ENCODE measurements at regions not wholly inside any gene's neighbourhood (a gene's known extent, or its start where the extent isn't known, plus 50 kb on each side); places are given as distances from the start of the nearest gene placed in this dataset.
"Not testable (repeated sequence)": the region's sequence is repeated elsewhere in the genome, so short reads cannot be mapped to it uniquely, and the experiment has no call there.

DNA sequence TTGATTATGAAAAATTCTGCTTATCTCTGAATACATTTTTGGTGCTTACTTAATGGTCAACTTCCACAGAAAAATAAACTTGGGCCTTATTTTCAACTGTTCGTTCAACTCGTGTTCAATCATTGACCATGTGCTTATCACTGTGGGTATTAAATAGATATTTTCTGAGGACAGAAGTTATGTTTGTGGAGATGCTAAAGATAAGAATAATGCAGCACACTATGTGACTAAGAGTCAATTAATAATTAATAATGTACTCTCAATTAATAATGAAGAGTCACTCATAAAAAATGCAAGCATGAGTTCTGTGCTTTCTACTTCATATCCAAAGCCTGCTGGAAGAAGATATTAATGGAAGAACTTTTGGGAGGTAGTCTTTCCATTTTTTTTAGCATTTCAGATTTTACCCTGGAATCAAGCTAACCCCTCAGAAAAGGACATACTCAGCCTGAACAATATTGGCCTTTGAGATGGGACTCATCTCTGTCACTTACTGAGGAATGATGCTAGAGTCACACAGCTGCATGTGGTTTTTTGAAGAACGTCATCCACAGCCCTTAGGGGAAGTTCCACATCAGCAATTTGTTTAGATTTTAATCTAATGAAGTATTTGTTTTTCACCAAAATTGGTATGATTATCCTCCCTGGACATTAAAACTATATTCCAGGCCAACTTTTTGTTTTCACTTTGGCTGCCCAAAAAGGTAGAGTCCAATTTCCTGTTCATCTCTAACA, 191.9 kb upstream of the CRIM1 start:
- DNase-seq (ENCODE audit: low spot score), result no peak

DNA sequence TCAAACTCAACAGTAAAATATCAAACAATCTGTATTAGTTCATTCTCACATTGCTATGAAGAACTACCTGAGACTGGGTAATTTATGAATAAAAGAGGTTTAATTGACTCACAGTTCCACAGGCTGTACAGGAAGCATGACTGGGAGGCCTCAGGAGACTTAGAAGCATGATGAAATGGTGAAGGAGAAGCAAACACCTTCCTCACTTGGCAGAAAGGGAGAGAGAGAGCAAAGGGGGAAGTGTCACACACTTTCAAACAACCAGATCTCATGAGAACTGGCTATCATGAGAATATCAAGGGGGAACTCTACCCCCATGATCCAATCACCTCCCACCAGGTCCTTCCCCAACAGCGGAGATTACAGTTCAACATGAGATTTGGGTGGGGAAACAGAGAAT, 198.5 kb upstream of the CRIM1 start:
- DNase-seq (ENCODE audit: low spot score), result not testable (repeated sequence)

DNA sequence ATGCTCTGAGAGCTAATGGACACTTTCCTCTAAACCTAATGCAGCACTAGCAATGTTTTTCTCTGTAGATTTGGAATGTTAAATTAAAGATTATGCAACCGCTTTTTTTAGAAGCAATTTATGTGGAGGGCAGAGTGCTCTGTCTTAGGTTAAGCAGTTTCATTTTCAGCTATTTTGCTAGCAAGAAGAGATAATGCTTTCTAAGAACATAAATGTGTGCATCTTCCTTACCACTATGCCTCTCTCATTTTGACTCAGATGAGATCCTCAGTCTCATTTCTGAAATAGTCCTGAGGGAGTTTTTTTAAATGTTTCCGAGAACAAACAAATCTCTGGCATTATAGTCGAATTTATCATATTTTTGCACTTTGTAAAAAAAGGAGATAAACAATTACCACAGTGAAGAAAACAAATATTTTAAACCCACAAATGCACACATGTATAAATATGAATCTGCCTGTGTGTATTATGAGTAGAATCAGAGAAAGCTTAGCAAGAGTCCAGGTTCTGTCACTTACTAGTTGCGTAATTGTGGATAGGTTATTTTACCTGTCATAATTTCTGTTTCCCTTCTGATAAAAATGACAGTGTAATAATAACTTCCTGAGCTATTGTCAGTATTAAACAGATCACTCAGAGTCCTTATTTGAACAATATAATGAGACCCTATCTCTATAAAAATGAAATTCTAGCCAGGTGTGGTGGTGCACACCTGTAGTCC, 207.7 kb upstream of the CRIM1 start:
- DNase-seq (ENCODE audit: low spot score), result no peak

DNA sequence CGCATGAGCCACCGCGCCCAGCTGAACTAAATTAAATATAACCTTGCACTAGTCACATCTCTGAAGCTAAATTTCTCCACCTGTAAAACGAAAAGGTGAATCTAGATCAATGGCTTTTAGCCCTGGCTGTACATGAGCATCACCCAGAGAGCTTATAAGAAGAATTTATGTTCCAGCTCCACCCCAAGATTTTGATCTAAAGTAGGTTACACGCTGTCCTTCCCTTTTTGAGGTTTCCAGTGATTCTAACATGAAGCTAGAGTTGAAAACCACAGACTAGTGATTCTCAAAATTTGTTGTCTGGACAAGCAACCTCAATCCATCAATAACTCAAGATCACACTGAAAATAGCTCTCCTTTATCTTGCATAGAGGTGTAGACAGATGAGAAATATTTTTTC, 208.8 kb upstream of the CRIM1 start:
- DNase-seq (ENCODE audit: low spot score), result no peak

DNA sequence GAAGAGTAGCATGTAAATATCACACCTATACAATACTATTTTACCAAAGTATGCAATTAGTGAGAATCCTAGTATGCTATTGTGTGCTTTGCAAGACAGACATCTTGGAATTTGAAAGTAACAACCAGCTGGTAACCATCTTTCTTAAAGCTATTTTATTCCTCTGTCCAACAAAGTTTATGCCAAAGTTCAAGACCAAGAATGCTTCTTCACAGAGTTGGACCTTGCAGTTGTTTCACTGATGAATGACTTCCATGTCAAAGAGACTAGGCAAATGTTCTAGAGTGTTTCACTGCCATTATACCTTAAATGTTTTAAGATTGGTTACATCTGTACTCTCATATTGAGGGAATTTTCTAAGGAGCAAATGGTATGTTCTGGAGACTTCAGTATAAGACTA, 215.2 kb upstream of the CRIM1 start:
- no peak for DNase-seq (ENCODE audit: low spot score)

DNA sequence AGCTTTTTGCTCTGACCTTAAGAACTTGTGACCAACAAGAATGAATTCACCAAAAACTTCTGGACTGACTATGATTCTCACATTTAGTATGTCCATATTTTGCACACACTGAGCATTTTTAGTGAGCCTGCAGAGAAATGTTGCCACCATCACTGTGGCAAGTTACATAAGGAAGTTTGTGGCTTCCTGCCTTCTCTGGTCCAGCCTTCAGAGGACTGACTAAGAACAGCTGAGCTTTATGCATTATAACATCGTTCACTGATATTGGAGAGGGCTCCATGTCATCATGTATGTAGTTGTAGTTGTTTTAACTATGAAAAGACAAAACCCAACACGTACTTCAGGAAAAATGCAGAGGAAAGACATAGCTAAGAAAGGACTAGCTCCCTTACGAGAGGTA, 218.0 kb upstream of the CRIM1 start:
- no peak for DNase-seq (ENCODE audit: low spot score)

DNA sequence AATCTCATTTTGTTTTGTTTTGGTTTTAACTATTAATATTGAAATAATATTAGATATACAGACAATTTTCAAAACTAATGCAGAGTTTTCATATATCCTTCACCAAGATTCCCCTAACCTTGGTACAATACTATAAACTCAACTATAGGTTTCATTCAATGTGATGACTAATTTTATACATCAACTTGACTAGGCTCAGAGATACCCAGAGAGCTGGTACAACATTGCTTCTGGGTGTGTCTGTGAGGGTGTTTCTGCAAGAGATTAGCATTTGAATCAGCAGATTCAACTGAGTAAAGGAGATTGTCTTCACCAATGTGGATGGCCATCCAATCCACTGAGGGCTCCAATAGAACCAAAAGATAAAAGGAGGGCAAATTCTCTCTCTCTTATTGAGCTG, 221.3 kb upstream of the CRIM1 start:
- DNase-seq (ENCODE audit: low spot score), result no peak

DNA sequence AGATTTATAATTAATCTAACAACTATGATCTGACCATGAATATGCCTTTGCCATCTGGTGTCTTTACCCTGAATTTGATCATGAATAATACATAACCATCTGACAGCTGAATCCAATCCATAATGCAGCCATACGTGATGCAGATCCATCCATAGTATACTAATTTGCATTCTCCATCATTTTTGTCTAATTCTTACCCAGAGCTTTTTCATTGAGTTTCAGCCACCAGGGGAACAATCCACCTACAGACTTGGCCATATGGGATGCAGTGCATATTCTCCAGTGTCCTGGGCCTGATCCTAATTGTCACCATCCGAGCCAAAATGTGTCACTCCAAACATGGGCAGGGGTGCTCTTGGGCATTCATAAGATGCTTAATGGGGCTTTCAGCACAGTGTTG, 227.2 kb upstream of the CRIM1 start:
- DNase-seq (ENCODE audit: low spot score), result no peak

DNA sequence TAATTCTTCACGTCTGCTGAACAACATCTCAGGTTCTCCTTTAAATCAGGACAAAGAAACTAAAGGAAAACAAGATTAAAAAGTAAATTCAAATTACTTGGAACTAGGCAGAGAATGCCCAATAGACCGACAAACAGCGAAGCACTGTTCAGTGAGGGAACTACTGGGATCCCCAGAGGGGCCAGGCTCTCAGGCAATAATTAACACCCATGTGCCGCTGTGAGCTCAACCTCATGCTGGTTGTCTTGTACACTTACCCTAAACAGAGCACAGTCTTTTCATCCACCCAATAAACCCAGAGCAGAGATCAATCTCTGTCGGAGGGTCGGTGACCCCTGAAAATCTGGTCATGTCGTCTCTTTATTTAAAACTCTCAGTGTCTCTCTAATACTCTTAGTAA, 229.9 kb upstream of the CRIM1 start:
- DNase-seq (ENCODE audit: low spot score), result no peak

DNA sequence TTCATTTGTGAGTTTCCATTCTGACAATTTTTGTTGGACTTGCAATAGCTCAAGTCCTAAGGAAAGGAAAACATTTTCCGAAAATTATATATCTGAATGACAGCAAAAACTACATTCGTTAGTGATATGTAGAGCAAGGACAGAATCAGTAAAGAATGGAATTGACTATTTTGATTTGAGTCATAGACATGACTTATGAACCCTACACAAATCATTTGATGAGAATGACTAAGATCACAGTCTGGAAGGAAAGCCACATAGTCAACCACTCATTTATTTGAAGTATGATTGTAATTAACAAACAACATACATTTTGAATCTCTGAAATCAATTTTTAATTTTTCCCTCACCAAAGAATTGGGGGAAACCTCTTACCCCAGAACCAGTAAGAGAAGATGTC, 231.6 kb upstream of the CRIM1 start:
- no peak for DNase-seq (ENCODE audit: low spot score)

DNA sequence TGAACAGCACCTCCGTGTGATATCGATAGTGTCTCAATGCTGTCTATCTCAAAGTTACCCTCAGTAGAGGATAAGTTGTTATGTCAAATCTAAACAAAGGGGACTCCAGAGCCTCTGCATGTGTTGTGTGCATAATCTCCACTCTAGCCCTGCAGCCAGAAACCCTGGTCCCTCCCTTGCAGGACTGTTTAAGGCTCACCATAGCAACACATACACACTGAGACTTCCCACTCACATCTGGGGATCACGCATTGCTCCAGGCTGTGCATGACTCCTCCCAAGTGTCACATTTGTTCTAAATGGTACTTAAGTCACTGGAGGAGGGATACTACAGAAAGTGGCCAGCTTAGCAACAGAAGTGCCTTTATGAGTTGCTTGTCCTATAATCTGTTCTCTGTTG, 258.6 kb upstream of the CRIM1 start:
- no peak for DNase-seq (ENCODE audit: low spot score)

DNA sequence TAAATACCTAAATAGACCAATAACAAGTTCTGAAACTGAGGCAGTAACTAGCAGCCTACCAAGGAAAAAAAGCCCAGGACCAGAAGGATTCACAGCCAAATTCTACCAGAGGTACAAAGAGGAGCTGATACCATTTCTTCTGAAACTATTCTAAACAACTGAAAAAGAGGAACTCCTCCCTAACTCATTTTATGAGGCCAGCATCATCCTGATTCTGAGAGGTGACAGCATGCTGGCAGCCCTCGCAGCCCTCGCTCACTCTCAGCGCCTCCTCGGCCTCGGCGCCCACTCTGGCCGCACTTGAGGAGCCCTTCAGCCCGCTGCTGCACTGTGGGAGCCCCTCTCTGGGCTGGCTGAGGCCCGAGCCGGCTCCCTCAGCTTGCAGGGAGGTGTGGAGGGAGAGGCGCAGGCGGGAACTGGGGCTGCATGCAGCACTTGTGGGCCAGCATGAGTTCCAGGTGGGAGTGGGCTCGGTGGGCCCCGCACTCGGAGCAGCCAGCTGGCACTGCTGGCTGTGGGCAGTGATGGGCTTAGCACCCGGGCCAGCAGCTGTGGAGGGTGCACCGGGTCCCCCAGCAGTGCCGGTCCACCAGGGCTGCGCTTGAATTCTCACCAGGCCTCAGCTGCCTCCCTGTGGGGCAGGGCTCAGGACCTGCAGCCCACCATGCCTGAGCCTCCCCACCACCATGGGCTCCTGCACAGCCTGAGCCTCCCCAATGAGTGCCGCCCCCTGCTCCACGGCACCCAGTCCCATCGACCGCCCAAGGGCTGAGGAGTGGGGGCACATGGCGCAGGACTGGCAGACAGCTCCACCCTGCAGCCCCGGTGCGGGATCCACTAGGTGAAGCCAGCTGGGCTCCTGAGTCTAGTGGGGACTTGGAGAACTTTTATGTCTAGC, 263.5 kb upstream of the CRIM1 start:
- DNase-seq (ENCODE audit: low spot score), result not testable (repeated sequence)

DNA sequence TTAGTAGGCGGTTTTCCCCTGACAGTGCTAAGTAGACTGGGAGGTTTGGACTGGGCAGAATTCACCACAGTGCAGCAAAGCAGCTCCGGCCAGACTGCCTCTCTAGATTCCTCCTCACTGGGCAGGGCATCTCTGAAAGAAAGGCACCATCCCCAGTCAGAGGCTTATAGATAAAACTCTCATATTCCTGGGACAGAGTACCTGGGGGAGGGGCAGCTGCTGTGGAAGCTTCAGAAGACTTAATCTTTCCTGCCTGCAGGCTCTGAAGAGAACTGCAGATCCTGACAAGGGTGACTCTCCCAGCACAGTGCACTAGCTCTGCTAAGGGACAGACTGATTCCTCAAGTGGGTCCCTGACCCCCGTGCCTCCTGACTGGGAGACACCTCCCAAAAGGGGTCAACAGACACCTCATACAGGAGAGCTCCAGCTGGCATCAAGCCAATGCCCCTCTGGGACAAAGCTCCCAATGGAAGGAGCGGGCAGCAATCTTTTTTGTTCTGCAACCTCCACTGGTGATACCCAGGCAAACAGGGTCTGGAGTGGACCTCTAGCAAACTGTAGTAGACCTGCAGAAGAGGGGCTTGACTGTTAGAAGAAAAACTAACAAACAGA, 266.8 kb upstream of the CRIM1 start:
- DNase-seq (ENCODE audit: low spot score), result no peak

DNA sequence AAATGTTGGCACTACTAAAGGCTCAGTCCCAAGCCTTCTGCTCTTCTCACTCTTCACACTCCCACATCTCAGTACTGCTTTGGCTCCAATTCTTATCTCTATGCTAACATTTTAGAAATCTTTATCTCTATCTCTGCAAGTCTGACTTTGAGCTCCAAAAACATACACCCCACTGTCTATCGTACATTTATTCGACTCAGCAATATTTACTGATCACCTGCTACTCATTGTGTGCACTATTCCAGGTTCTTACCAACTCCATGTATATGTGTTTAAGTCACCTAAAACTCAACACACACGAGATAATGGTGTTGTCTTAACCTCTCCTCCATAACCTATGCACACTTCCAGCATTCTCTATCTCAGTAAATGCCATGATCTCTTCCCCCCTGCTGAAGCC, 268.2 kb upstream of the CRIM1 start:
- DNase-seq (ENCODE audit: low spot score), result no peak

DNA sequence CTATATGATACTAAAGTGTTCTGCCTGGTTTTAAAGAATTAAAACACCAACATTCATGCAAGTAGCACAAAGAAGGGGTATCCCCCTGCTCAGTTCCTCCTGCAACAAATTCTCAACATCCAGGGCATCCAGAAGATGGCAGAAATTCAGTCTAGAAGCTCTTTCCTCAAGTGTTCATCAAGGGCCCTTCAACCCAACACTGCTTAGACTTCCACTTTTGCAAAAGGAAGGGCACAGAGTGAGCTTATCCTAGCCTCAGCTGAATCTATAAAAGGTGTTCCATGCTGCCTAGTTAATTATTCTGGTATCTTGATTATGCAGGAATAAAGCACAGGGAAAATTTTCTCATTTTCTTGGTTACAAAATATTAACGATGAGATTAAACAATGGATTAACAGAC, 275.8 kb upstream of the CRIM1 start:
- DNase-seq (ENCODE audit: low spot score), result no peak

DNA sequence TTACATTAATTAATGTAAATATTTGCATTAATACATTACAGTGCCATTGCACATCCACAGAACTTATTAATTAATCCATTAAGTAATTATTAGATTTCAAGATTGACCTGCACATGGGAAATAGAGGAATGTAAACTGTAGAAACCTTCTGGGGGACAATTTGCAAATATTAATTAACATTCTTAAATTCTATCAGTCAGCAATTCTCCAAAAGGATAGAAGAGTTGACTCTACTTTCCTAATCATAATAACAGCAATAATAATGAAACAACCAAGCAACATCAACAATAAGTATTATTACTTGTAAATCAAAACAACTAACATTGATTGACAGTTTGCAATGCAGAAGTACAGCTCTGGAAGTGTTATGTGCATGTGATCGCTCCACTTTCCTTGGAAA, 281.6 kb upstream of the CRIM1 start:
- DNase-seq (ENCODE audit: low spot score), result no peak

DNA sequence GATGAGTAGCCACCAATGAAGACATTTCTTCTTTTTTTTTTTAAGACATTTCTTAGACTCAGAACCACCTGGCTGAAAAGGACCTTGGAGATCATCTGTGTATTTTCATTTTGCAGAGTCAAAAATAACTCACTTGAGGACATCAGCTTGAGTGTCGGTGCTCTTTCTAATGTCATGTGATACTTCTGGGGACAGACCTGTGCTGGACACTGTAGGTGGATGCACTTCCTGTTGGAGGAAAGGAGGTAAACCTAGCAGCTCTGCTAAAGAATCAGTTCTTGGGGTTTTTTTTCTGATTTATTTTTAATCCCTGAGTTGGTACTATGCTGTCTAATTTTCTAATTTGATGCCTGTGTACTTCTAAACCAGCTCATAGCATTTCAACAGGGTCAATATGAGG, 283.9 kb upstream of the CRIM1 start:
- no peak for DNase-seq (ENCODE audit: low spot score)

DNA sequence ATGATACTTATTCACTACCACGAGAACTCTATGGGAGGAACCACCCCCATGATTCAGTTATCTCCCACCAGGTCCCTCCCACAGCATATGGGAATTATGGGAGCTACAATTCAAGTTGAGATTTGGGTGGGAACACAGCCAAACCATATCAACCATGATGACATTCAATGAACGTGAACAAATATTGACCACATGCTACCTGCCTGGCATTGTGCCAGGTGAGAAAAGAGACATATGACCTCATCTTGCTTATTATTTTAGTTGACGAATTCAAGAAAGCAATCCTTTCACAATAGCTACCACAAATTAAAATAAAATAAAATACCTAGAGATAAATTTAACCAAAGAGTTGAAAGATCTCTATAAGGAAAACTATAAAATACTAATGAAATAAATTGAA, 286.5 kb upstream of the CRIM1 start:
- no peak for DNase-seq (ENCODE audit: low spot score)

DNA sequence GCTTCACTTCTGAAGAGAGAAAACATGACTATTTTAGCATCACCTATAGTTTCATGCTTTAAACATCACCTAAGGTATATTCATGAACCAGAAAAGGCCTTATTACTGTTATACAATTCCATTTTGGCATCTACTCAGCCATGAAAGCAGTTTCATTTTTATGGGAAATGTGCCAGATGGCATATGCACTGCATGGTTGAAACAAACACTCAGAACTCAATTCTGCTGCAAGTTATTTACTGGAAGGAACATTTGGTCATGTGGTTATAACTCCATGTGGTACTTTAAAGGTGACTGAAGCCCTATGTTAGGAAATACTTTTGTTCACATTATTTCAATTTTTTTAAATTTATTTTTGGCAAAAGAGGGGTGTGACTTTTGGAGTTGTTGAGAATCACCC, 287.5 kb upstream of the CRIM1 start:
- DNase-seq (ENCODE audit: low spot score), result no peak

DNA sequence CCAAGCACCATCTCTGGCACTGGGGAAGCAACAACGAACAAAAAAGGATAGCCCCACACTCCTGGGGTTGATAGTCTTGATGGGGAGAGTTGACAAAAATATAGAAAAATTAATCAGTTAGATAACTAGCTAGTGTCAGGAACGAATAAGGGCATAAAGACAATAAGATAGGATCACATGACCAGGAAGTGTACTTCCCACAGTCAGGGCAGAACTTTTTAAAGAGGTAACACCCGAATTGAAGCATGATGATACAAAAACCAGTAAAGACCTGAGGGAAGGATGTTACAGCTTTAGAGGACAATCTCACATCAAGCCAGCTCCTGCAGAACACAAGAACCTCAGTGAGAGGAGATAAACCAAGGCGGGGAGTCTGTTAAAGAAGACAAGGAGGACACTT, 295.4 kb upstream of the CRIM1 start:
- no peak for DNase-seq (ENCODE audit: low spot score)

DNA sequence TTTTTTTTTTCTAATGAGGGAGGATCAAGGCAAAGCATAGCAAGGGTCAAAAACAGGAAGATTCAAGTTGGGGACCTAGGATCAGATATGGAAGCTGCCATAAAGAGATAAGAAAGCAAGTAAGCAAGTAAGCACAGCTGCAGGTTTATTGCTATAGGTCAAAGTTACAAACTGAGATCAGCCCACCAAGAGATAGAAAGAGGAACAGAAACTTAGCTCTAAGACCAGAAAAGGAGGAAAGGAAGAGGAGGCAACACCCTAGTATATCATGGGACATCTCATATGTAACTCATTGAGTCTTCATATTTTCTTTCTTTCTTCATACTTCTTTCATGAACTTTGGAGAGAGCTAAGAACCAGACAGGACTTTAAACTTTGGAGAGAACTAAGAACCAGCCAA, 295.9 kb upstream of the CRIM1 start:
- no peak for DNase-seq (ENCODE audit: low spot score)

DNA sequence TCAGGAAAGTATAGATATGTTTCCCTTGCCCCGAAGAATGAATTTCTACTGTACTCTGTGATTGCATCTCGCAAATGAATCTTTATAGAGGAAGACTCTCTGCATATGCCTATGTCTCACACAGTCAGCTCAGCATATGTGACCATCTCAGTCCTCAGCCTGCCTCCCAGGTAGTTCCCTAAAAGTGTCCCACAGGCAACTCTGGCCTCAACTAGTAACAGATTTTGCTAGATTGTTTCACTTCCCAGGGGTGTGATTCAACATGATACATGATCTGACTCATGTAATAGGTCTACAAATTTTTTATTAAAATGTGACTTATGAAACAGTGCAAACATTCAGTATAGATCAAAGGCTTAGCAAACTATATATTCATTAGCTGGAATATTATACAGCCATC, 296.6 kb upstream of the CRIM1 start:
- DNase-seq (ENCODE audit: low spot score), result no peak

DNA sequence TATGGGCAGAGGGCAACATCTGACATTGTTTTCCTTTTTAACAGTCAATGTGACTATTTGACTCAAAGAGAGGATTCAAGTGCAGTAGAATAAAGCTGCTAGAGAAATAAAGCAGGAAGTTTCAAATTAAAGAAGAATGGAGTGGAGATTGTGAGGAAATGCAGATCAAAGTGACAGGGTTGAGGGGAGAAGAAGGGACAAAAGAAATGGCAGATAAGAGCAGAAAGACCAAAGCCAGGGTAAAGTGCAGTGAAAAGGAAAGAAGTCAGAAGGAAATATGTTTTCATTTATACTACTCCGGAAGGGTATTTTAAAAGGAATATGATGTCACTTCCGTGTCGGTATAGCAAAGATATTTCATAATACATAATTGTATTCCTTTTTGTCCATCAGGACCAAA, 297.5 kb upstream of the CRIM1 start:
- DNase-seq (ENCODE audit: low spot score), result no peak

All from AG20443 (cell line).